Neural cell (in vitro differentiated cells): ENCODE measurements at regions not wholly inside any gene's neighbourhood (a gene's known extent, or its start where the extent isn't known, plus 50 kb on each side); places are given as distances from the start of the nearest gene placed in this dataset.

ENCODE experiments used
- CTCF ChIP-seq: fragments of 450-650 bp; IDR thresholded peaks from 2 replicates; pipeline ENCODE4 v1.5.1; 2014; ENCODE audit warnings: antibody characterized with exemption, mild to moderate bottlenecking, moderate library complexity; ENCODE audit not compliant: poor library complexity, severe bottlenecking
- SMC3 ChIP-seq: fragments of 450-650 bp; conservative IDR thresholded peaks from 2 replicates; pipeline ENCODE4 v1.6.1; 2014; ENCODE audit warnings: antibody characterized with exemption, mild to moderate bottlenecking, moderate library complexity; ENCODE audit not compliant: poor library complexity

GRCh38 chr3:139173372-139174108 lies 128.8 kb upstream of the PRR23C start:
- TF ChIP-seq SMC3 (no peak), CTCF (no peak)
